Epithelial cell of esophagus (primary cell): ENCODE measurements at regions not wholly inside any gene's neighbourhood (a gene's known extent, or its start where the extent isn't known, plus 50 kb on each side); places are given as distances from the start of the nearest gene placed in this dataset.

Experiments used
- DNase-seq: peaks from one replicate; pipeline ENCODE4 v3.0.0; 2010; ENCODE audit warnings: low read depth
- H3K4me3 ChIP-seq: 2 replicates; pipeline ENCODE4 v1.5.1; 2011; ENCODE audit warnings: mild to moderate bottlenecking, low read length, control low read depth
- TF ChIP-seq, protein P1 (sequence below): IDR thresholded peaks from 2 replicates; pipeline ENCODE4 v1.5.1; 2011; ENCODE audit warnings: low read depth, mild to moderate bottlenecking, low read length, control low read depth, inconsistent platforms; ENCODE audit not compliant: insufficient read depth; ENCODE audit errors: missing control alignments

DNA sequence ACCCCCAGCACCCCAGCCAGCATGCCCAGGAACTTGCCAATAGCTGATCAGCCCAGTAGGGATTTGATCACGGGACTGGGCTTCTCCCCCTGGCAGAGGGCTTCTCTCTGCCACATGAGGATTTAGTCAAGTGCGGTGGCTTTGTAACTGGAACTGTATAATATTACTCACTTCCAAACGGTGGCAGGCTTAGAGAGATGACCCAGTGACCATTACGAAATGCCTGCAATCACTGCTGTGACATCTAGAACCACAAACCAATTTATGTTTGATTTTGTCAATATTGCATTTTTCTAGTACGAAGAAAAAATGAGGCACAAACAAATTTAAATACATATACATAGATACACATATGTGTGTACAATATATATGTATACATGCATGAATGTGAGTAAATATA lies 192.1 kb downstream of the ERCC6L2 start:
- DNase-seq = no peak
- TF ChIP-seq, protein P1, sequence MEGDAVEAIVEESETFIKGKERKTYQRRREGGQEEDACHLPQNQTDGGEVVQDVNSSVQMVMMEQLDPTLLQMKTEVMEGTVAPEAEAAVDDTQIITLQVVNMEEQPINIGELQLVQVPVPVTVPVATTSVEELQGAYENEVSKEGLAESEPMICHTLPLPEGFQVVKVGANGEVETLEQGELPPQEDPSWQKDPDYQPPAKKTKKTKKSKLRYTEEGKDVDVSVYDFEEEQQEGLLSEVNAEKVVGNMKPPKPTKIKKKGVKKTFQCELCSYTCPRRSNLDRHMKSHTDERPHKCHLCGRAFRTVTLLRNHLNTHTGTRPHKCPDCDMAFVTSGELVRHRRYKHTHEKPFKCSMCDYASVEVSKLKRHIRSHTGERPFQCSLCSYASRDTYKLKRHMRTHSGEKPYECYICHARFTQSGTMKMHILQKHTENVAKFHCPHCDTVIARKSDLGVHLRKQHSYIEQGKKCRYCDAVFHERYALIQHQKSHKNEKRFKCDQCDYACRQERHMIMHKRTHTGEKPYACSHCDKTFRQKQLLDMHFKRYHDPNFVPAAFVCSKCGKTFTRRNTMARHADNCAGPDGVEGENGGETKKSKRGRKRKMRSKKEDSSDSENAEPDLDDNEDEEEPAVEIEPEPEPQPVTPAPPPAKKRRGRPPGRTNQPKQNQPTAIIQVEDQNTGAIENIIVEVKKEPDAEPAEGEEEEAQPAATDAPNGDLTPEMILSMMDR = no peak
- H3K4me3 ChIP-seq = no peak overlapping the region

DNA sequence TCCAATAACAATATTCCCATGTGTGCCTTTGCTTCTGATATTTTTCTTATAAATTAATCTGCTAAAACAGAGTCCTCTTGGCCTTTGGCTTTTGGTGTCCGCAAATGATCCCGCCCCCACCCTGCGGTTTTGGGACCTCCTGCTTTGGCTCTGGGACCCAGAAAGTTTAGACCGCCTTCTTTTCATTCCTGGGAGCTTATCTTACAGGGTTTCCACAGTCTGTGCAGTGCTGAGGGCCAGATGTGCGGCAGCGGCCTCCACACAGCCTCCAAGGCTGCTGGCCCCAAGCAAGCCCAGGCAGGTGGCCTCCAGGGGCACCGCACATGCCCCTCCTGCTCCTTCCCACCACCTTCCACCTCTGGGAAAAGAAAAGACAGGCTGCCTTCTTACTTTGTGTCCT lies 191.5 kb downstream of the ERCC6L2 start:
- H3K4me3 ChIP-seq = no peak overlapping the region
- no peak for DNase-seq
- TF ChIP-seq, protein P1 = no peak

DNA sequence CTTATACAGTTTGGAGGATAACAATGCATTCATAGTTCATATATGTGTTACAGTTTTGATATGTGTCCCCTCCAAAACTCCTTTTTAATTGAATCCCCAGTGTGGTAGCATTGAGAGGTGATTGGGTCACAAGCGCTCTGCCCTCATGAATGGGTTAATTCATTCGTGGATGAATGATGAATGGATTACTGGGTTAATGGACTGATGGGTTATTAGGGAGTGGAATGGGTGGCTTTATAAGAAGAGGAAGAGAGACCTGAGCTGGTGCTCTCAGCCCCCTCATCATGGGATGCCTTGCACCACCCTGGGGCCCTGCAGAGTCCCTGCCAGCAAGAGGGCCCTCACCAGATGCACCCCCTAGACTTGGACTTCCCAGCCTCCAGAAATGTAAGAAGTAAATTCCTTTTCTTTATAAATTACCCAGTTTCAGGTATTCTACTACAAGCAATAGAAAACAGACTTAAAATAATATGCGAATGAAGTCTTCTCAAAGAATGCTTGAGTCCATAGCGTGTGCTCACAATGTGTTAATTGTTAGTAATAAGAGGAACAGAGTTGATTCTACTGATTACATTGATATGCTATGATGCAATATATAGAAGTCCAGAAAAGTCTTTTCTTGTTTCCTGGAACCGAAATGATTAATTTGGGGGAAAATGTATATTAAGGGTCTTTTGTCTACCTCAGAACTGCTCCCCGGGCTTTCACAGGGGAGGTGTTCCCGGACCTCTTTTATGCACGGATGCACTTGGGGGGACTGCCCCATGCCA lies 190.2 kb downstream of the ERCC6L2 start:
- TF ChIP-seq, protein P1 = no peak
- H3K4me3 ChIP-seq = no peak overlapping the region
- DNase-seq = no peak

DNA sequence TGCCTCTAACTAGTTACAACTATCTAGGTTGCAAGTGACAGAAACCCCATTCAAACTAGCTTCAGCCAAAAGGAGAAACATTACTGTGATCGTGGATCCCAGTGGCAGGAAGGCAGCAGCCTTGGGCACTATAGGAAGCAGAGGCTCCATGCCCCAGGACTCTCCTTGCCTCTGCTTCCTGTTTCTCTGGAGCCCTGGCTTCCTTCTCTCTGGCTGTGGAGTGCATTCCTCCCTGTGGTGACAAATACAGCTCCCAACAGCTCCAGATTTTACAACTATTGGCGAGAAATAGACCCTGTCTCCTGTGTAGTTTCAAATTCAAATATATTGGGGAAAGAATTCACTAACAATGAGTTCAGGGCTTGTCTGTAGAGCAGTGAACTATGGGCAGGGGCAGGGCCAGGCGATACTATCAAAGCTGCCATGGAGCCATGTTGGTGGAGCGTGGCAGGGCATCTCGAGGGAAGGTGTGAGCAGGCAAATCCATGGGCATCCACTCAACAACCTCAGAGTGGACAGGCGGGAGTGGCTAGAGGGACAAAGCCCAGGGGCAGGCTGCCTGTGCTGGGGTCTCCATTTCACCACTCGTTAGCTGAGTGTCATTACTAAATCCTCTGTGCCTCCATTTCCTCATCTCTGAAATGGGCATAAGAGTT lies 189.5 kb downstream of the ERCC6L2 start:
- TF ChIP-seq, protein P1 = no peak
- no peak for DNase-seq

DNA sequence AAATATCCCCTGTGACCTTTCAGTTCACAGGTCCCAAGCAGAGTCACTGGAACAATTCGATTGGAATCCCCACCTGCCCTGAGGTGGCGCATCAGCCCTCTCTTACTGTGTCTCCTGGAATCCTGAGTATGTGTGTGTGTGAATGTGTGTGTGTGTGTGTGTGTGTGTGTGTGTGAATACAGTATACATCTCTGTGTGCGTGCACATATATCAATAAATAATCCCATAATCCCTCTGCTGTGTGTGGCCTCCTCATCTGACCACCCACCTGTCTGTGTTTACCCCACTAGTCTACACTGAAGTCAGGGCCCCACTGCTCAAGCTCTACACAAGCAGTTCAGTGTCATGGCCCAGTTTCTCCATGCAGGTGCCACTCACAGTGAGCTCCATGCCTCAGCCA lies 187.4 kb downstream of the ERCC6L2 start:
- TF ChIP-seq, protein P1 = no peak
- no peak overlapping the region for H3K4me3 ChIP-seq
- DNase-seq = no peak

More for the DNA sequence above, 189.5 kb downstream of the ERCC6L2 start:
- no peak overlapping the region for H3K4me3 ChIP-seq

DNA sequence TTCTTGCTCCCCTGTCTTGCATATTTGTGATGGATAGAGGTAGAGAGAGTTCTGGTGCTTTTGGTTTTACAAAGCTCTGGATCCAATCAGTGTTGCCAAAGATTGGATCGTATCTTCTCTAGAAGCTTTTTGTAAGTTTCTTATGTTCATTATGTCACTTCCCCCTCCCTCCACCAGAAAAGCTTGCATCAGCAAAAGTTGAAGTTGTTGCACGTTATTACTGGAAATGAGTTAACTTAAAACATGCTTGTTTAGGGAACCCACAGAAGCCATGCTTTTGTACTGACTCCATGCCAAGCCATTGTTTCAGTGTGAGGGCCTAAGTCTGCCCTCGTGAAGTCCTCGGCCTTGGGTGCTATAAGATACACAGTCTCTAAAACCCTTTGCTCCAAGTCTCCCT lies 186.5 kb downstream of the ERCC6L2 start:
- no peak for DNase-seq
- H3K4me3 ChIP-seq = no peak overlapping the region
- TF ChIP-seq, protein P1 = no peak
